Transverse colon (tissue), 4 donors: ENCODE measurements at regions not wholly inside any gene's neighbourhood (a gene's known extent, or its start where the extent isn't known, plus 50 kb on each side); places are given as distances from the start of the nearest gene placed in this dataset.

Experiments used
- DNase-seq: peaks from one replicate; pipeline ENCODE4 v3.0.0-alpha.2; 2019
- H3K27ac ChIP-seq, 4 donors: fragments of 200-600 bp; sonication (generic); 2 replicates each; pipeline ENCODE4 v1.5.1; 2016 to 2018; ENCODE audit warnings: inconsistent platforms in 4 of 4
- H3K27me3 ChIP-seq: fragments of 200-600 bp; sonication (generic); 2 replicates; pipeline ENCODE4 v1.5.1; 2017; ENCODE audit warnings: inconsistent platforms
- H3K36me3 ChIP-seq, 4 donors: fragments of 200-600 bp; sonication (generic); 2 replicates each; pipeline ENCODE4 v1.5.1; 2017 to 2019; ENCODE audit warnings: inconsistent platforms in 4 of 4
- H3K4me1 ChIP-seq, 4 donors: fragments of 200-600 bp; sonication (generic); 2 replicates each; pipeline ENCODE4 v1.5.1; 2017 to 2020; ENCODE audit warnings: inconsistent platforms in 4 of 4
- H3K4me3 ChIP-seq, 4 donors: fragments of 200-600 bp; sonication (generic); 1 replicate in 1 of 4; 2 replicates in 3 of 4; pipeline versions ENCODE4 v1.5.1 to v1.6.1; 2017 to 2019; ENCODE audit warnings: inconsistent platforms in 4 of 4
- H3K9me3 ChIP-seq, 2 donors: fragments of 200-600 bp; sonication (generic); 2 replicates each; pipeline ENCODE4 v1.5.1; 2017 to 2019; ENCODE audit warnings: inconsistent platforms in 2 of 2
- EP300 ChIP-seq: sonication (generic); formaldehyde crosslinking; IDR thresholded peaks from one replicate; pipeline ENCODE4 v1.6.1; 2017; ENCODE audit warnings: antibody characterized with exemption, low read depth
- POLR2A ChIP-seq: fragments of 450-650 bp; IDR thresholded peaks from one replicate; pipeline ENCODE4 v1.6.1; 2016; ENCODE audit warnings: antibody characterized with exemption, mild to moderate bottlenecking, moderate library complexity
- POLR2AphosphoS5 ChIP-seq, 3 donors: sonication (generic); formaldehyde crosslinking; IDR thresholded peaks; one replicate each; pipeline ENCODE4 v1.6.1; 2016; ENCODE audit warnings: antibody characterized with exemption in 3 of 3
- WGBS, 2 donors: methylation state at CpG; one replicate each; pipeline ENCODE4 v1.1.5; 2018; ENCODE audit warnings: low coverage in 1 of 2; 5-methylcytosine and 5-hydroxymethylcytosine counted together
- in situ Hi-C, 4 donors: fragments of 200-750 bp; cut with MboI; loops; one replicate each; pipeline versions ENCODE4 v1.15.0 to v1.15.1; 2017; ENCODE audit warnings: low sequenced_read_pairs in 3 of 4, low pct_ligation_motif_present in 1 of 4, low pct_unique_long_range_greater_than_20kb in 1 of 4
- intact Hi-C: fragments of 100-400 bp; cut with DNase I; formaldehyde crosslinking; loops from one replicate; pipeline ENCODE4 v1.15.1; 2023; ENCODE audit warnings: low total_unique reads
- TF ChIP-seq, protein P1 (sequence below), 5 experiments: fragments of 200-600 bp in 3 of 5; fragments of 450-650 bp in 2 of 5; sonication (generic) in 3 of 5; IDR thresholded peaks; 1 replicate in 2 of 5; 2 replicates in 3 of 5; pipeline ENCODE4 v1.5.1; 2016 to 2017; ENCODE audit warnings: antibody characterized with exemption in 5 of 5, inconsistent platforms in 3 of 5, mild to moderate bottlenecking in 2 of 5, moderate library complexity in 1 of 5

DNA sequence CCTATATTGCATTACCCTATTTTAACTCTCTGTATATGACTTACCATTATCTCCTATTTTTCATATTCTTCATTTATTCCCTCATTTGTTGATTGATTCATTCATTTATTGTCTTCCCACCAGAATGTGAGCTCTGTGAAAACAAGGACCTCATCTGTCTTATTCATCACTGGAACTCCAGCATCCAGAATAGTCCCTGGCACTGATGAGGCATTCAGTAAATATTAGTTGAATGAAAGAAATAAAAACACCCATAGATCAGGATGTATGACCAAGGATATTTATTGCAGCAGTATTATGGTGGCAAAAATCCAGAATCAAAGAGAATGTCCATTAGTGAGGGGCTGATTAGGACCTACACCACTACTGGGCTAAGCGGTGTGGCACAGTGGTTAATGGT lies 164.9 kb downstream of the SPRY1 start:
- H3K9me3 ChIP-seq, result no peaks in the 10 kb centered on the region
- TF ChIP-seq POLR2A, result no peak
- no peak for TF ChIP-seq EP300
- TF ChIP-seq POLR2AphosphoS5 (IDR thresholded peaks at IDR 0.05), result no peak
- TF ChIP-seq, protein P1, sequence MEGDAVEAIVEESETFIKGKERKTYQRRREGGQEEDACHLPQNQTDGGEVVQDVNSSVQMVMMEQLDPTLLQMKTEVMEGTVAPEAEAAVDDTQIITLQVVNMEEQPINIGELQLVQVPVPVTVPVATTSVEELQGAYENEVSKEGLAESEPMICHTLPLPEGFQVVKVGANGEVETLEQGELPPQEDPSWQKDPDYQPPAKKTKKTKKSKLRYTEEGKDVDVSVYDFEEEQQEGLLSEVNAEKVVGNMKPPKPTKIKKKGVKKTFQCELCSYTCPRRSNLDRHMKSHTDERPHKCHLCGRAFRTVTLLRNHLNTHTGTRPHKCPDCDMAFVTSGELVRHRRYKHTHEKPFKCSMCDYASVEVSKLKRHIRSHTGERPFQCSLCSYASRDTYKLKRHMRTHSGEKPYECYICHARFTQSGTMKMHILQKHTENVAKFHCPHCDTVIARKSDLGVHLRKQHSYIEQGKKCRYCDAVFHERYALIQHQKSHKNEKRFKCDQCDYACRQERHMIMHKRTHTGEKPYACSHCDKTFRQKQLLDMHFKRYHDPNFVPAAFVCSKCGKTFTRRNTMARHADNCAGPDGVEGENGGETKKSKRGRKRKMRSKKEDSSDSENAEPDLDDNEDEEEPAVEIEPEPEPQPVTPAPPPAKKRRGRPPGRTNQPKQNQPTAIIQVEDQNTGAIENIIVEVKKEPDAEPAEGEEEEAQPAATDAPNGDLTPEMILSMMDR (IDR thresholded peaks at IDR 0.05), result no peak
- DNase-seq, result no peak
- peaks cover 0 to 8% (median 6%) of the 10 kb centered on the region in 4 donors for H3K4me1 ChIP-seq
- H3K36me3 ChIP-seq, result no peaks in the 10 kb centered on the region
- H3K27me3 ChIP-seq, result no peaks in the 10 kb centered on the region
- intact Hi-C loops (no loop called here), in situ Hi-C loops (loop anchor here in 1 of 4 donors (25.0 kb wide), 1 partner anchor 101 kb away; no protein-coding TSS in a partner anchor)
- WGBS, 2 donors, result 0% methylated on average over 1 of the region's 1 CpG
- no peak overlapping the region for H3K27ac ChIP-seq
- H3K4me3 ChIP-seq, result no peak overlapping the region

DNA sequence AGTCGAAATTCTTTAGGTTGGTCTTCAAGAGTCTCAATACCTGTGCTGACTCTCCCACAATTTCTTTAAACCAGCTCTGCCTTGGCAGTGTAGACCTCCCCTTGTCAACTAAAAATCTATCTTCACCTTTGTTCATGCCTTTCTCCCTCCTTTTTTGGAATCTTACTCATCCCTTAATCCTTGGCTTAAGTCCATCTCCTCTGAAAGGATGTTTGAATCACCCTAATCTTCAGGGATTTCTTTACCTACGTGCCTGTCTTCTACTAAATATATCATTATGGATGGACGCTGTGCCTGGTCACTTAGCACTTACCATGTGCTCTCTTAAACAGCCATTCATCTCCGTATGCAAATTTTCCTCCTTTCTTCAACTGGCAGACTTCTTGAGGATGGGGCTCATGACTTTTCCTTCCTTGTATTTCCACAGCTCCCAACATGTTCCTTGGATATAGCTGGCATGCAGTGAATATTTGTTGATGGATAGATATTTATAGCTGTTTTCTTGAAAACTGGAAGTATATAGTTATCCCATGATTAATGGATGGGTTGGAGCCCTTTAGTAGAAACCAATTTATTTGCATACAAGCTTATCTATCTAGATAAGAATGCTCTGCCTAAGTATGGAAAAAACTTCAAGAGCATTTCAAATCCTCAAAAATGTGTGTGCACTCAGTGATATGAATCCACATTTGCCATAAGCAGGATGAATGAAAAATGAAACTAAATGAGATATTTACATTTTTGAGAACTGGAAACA lies 166.6 kb downstream of the SPRY1 start:
- TF ChIP-seq, protein P1 (IDR thresholded peaks at IDR 0.05), result no peak
- TF ChIP-seq POLR2AphosphoS5 (IDR thresholded peaks at IDR 0.05) (no peak), POLR2A (no peak), EP300 (no peak)
- in situ Hi-C loops, result loop anchor here in 1 of 4 donors (25.0 kb wide), 1 partner anchor 99 kb away; no protein-coding TSS in a partner anchor
- whole genome bisulfite sequencing, 2 donors, result 84 to 87% methylated on average over 4 of the region's 4 CpGs

DNA sequence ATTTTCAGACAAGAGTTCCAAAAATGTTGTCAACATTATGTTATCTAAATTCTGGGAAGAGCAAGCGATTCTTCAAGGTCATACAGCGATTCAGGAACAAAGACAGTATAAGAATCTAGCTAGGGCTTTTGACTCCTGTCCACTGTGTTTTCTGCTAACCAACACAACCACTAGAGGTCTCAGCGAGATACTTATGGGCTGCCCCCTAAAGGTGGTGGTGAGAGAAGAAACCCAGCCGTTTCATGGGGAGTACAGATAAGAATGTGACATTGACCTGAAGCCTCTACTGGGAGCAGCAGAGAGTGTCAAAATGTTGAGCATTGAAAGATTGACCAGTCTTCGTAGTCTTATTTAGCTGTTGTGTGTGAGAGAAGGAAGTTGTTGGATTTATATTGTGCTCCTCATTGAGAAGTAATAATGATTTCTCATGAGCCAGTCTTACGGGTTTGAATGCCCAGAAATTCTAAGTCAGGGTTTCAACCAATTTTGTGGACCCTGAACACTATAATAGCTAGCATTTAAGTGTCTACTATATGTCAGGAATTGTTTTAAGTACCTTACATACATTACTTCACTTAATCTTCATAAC lies 168.3 kb downstream of the SPRY1 start:
- DNase-seq, result peak; percentile 66
- no peaks in the 10 kb centered on the region for H3K36me3 ChIP-seq
- intact Hi-C loops (no loop called here), in situ Hi-C loops (loop anchor here in 1 of 4 donors (25.0 kb wide), 1 partner anchor 97 kb away; no protein-coding TSS in a partner anchor)
- TF ChIP-seq POLR2A, result no peak
- TF ChIP-seq, protein P1 (IDR thresholded peaks at IDR 0.05), result peak; percentile 67 to 92 (median 77)
- H3K4me1 ChIP-seq, result peaks cover 0 to 3% (median 1%) of the 10 kb centered on the region in 4 donors
- H3K27me3 ChIP-seq, result no peaks in the 10 kb centered on the region
- no peak overlapping the region for H3K4me3 ChIP-seq
- no peaks in the 10 kb centered on the region for H3K9me3 ChIP-seq
- no peak overlapping the region for H3K27ac ChIP-seq
- WGBS, 2 donors, result 32 to 46% methylated on average over 4 to 6 of the region's 6 CpGs

More for the DNA sequence above, 166.6 kb downstream of the SPRY1 start:
- H3K27ac ChIP-seq, result no peak overlapping the region
- H3K4me1 ChIP-seq, result peaks cover 0 to 3% (median 1%) of the 10 kb centered on the region in 4 donors
- no peaks in the 10 kb centered on the region for H3K27me3 ChIP-seq
- no peak overlapping the region for H3K4me3 ChIP-seq
- DNase-seq, result no peak
- H3K9me3 ChIP-seq, result no peaks in the 10 kb centered on the region
- intact Hi-C loops, result no loop called here
- H3K36me3 ChIP-seq, result no peaks in the 10 kb centered on the region

GRCh38 chr4:123568936-123569335 lies 172.3 kb downstream of the SPRY1 start:
- intact Hi-C loops, result no loop called here
- in situ Hi-C loops, result loop anchor here in 1 of 4 donors (25.0 kb wide), 1 partner anchor 93 kb away; no protein-coding TSS in a partner anchor
- TF ChIP-seq POLR2A (no peak), EP300 (no peak), POLR2AphosphoS5 (IDR thresholded peaks at IDR 0.05) (no peak)
- TF ChIP-seq, protein P1 (IDR thresholded peaks at IDR 0.05), result no peak
- H3K36me3 ChIP-seq, result no peaks in the 10 kb centered on the region
- no peaks in the 10 kb centered on the region for H3K27me3 ChIP-seq
- no peak overlapping the region for H3K27ac ChIP-seq
- peaks cover 0 to 3% (median 1%) of the 10 kb centered on the region in 4 donors for H3K4me1 ChIP-seq
- no peaks in the 10 kb centered on the region for H3K9me3 ChIP-seq
- no peak for DNase-seq
- 82 to 89% methylated on average over 2 of the region's 2 CpGs for WGBS, 2 donors
- no peak overlapping the region for H3K4me3 ChIP-seq
